ENCODE measurements at regions not wholly inside any gene's neighbourhood (a gene's known extent, or its start where the extent isn't known, plus 50 kb on each side); places are given as distances from the start of the nearest gene placed in this dataset.

- TF ChIP-seq CTCF (IDR thresholded peaks at IDR 0.05) (no peak), POLR2A (IDR thresholded peaks at IDR 0.05) (no peak)
- H3K9me3 ChIP-seq, result no peaks in the 10 kb centered on the region
- H3K4me1 ChIP-seq, result no peaks in the 10 kb centered on the region
These were observed 66.4 kb upstream of the PCDH9 start for GRCh38 chr13:67296511-67296910.

GRCh38 chr13:67292886-67293285, 62.8 kb upstream of the PCDH9 start:
- DNase-seq, result no peak
- TF ChIP-seq CTCF (IDR thresholded peaks at IDR 0.05) (no peak), POLR2A (IDR thresholded peaks at IDR 0.05) (no peak)
- H3K27ac ChIP-seq, result no peak overlapping the region
- no peaks in the 10 kb centered on the region for H3K27me3 ChIP-seq
- intact Hi-C loops (cut with DNase I; ENCODE audit: low total_unique reads), result no loop called here
- no peaks in the 10 kb centered on the region for H3K36me3 ChIP-seq (ENCODE audit: low read depth, missing control alignments)
- H3K9me3 ChIP-seq, result no peaks in the 10 kb centered on the region
- no peak overlapping the region for H3K4me3 ChIP-seq
- H3K4me1 ChIP-seq, result no peaks in the 10 kb centered on the region
- WGBS, 2 donors, result 83 to 91% methylated on average over 1 of the region's 1 CpG

More at GRCh38 chr13:67296511-67296910, 66.4 kb upstream of the PCDH9 start:
- H3K4me3 ChIP-seq, result no peak overlapping the region
- 97% methylated on average over 2 of the region's 2 CpGs for WGBS, 2 donors
- DNase-seq, result no peak
- no peaks in the 10 kb centered on the region for H3K27me3 ChIP-seq
- intact Hi-C loops (cut with DNase I; ENCODE audit: low total_unique reads), result no loop called here
- no peaks in the 10 kb centered on the region for H3K36me3 ChIP-seq (ENCODE audit: low read depth, missing control alignments)
- H3K27ac ChIP-seq, result no peak overlapping the region

- no peaks in the 10 kb centered on the region for H3K36me3 ChIP-seq (ENCODE audit: low read depth, missing control alignments)
- H3K4me3 ChIP-seq, result no peak overlapping the region
- no peaks in the 10 kb centered on the region for H3K9me3 ChIP-seq
- no peaks in the 10 kb centered on the region for H3K27me3 ChIP-seq
- no peak for DNase-seq
- 65 to 80% methylated on average over 1 of the region's 1 CpG for WGBS, 2 donors
- intact Hi-C loops (cut with DNase I; ENCODE audit: low total_unique reads), result no loop called here
- no peak for TF ChIP-seq POLR2A (IDR thresholded peaks at IDR 0.05)
- TF ChIP-seq CTCF (IDR thresholded peaks at IDR 0.05), result no peak
- H3K27ac ChIP-seq, result no peak overlapping the region
- no peaks in the 10 kb centered on the region for H3K4me1 ChIP-seq
These were observed 55.5 kb upstream of the PCDH9 start for GRCh38 chr13:67285611-67286010.

GRCh38 chr13:67283637-67284036, 53.5 kb upstream of the PCDH9 start:
- Histone ChIP-seq H3K4me3 (no peak overlapping the region), H3K27ac (no peak overlapping the region), H3K27me3 (no peaks in the 10 kb centered on the region), H3K4me1 (no peaks in the 10 kb centered on the region), H3K36me3 (ENCODE audit: low read depth, missing control alignments) (no peaks in the 10 kb centered on the region), H3K9me3 (no peaks in the 10 kb centered on the region)
- intact Hi-C loops (cut with DNase I; ENCODE audit: low total_unique reads), result no loop called here
- TF ChIP-seq POLR2A (IDR thresholded peaks at IDR 0.05) (no peak), CTCF (IDR thresholded peaks at IDR 0.05) (no peak)
- DNase-seq, result no peak
- 68 to 71% methylated on average over 2 of the region's 2 CpGs for WGBS, 2 donors

- intact Hi-C loops (cut with DNase I; ENCODE audit: low total_unique reads), result no loop called here
- H3K27ac ChIP-seq, result no peak overlapping the region
- H3K36me3 ChIP-seq (ENCODE audit: low read depth, missing control alignments), result no peaks in the 10 kb centered on the region
- 56 to 70% methylated on average over 2 of the region's 2 CpGs for WGBS, 2 donors
- H3K4me3 ChIP-seq, result no peak overlapping the region
- no peaks in the 10 kb centered on the region for H3K4me1 ChIP-seq
- no peak for DNase-seq
- no peaks in the 10 kb centered on the region for H3K27me3 ChIP-seq
- TF ChIP-seq CTCF (IDR thresholded peaks at IDR 0.05), result no peak
- no peak for TF ChIP-seq POLR2A (IDR thresholded peaks at IDR 0.05)
- no peaks in the 10 kb centered on the region for H3K9me3 ChIP-seq
These were observed 51.3 kb upstream of the PCDH9 start for GRCh38 chr13:67281466-67281865.
